ENCODE measurements at regions not wholly inside any gene's neighbourhood (a gene's known extent, or its start where the extent isn't known, plus 50 kb on each side); places are given as distances from the start of the nearest gene placed in this dataset.

DNA sequence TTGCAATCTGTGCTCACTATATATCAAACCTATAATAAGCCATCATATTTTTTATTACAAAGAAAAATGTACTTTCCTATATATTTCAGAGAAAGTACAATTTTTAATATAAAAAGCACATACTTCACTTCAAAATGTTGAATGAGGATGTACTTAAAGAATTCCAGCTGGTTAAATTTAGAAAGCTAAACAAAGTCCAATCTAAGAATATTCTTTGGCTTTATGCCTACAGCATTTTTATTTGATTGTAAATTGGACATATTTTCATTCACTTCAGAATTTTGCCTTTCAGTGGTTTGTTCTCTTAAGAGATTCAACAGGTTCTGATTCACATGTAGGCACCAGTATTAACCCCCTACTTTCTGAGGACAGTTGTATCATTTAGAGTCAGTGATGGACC is 533.8 kb downstream of the CAAP1 start:
- no peak for TF ChIP-seq EZH2phosphoT487 (IDR thresholded peaks at IDR 0.05; ENCODE audit: borderline replicate concordance, low read depth, low read length)
- TF ChIP-seq, protein P1, sequence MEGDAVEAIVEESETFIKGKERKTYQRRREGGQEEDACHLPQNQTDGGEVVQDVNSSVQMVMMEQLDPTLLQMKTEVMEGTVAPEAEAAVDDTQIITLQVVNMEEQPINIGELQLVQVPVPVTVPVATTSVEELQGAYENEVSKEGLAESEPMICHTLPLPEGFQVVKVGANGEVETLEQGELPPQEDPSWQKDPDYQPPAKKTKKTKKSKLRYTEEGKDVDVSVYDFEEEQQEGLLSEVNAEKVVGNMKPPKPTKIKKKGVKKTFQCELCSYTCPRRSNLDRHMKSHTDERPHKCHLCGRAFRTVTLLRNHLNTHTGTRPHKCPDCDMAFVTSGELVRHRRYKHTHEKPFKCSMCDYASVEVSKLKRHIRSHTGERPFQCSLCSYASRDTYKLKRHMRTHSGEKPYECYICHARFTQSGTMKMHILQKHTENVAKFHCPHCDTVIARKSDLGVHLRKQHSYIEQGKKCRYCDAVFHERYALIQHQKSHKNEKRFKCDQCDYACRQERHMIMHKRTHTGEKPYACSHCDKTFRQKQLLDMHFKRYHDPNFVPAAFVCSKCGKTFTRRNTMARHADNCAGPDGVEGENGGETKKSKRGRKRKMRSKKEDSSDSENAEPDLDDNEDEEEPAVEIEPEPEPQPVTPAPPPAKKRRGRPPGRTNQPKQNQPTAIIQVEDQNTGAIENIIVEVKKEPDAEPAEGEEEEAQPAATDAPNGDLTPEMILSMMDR (conservative IDR thresholded peaks at IDR 0.05; ENCODE audit: low read length), result no peak

All from OCI-LY7 (cell line).